ENCODE measurements at regions not wholly inside any gene's neighbourhood (a gene's known extent, or its start where the extent isn't known, plus 50 kb on each side); places are given as distances from the start of the nearest gene placed in this dataset.

DNA sequence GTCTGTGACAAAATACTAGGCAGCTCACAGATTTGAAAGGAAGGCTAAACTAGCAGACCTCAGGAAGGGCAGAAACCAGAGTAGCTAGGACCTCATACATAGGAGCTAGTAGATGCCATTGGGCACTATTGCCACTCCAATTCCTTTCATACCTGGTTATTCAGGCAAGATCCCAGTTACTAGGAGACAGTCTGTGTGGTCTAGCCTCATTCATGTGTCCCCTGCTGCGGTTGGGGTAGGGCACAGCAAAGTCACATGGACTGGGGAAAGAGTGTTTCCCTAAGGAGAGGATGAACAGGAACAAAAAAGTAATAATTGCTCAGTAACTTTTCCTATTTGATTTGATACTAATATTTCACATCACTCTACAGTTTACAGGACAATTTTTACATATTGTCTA is 204.6 kb upstream of the HEY2 start:
- H3K36me3 ChIP-seq (ENCODE audit: control insufficient read depth, insufficient read depth, low read length) = no peaks in the 10 kb centered on the region
- TF ChIP-seq, protein P1, sequence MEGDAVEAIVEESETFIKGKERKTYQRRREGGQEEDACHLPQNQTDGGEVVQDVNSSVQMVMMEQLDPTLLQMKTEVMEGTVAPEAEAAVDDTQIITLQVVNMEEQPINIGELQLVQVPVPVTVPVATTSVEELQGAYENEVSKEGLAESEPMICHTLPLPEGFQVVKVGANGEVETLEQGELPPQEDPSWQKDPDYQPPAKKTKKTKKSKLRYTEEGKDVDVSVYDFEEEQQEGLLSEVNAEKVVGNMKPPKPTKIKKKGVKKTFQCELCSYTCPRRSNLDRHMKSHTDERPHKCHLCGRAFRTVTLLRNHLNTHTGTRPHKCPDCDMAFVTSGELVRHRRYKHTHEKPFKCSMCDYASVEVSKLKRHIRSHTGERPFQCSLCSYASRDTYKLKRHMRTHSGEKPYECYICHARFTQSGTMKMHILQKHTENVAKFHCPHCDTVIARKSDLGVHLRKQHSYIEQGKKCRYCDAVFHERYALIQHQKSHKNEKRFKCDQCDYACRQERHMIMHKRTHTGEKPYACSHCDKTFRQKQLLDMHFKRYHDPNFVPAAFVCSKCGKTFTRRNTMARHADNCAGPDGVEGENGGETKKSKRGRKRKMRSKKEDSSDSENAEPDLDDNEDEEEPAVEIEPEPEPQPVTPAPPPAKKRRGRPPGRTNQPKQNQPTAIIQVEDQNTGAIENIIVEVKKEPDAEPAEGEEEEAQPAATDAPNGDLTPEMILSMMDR (IDR thresholded peaks at IDR 0.05; ENCODE audit: insufficient read depth, low read depth, low read length) = no peak
- DNase-seq (ENCODE audit: low read depth) = no peak
- ChIA-PET CTCF (no interaction called here), POLR2A (no interaction called here)
- no peak overlapping the region for H3K4me3 ChIP-seq (ENCODE audit: low read depth, low read length)
- no peaks in the 10 kb centered on the region for H3K27me3 ChIP-seq (ENCODE audit: control insufficient read depth, insufficient read depth, low read length)

DNA sequence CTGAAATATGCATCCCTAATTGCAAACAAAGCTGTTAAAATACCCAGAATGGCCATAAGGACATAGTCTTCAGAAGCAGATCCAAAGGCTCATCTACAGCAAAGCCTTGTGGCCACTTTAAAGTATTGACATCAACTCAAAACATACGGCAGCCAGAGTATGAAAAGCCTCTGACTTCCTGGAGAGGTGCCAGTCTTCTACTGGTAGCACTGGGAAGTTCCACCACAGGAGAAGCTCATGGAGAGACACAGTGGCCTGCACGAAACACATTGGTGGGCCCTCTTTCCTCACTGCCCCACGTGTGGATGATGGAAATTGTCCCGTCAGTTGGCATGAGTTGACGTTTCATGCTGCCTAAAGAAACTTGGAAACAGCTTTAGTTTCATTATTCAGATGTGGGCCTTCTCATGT is 202.6 kb upstream of the HEY2 start:
- no peaks in the 10 kb centered on the region for H3K36me3 ChIP-seq (ENCODE audit: control insufficient read depth, insufficient read depth, low read length)
- no peaks in the 10 kb centered on the region for H3K27me3 ChIP-seq (ENCODE audit: control insufficient read depth, insufficient read depth, low read length)
- DNase-seq (ENCODE audit: low read depth) = no peak
- TF ChIP-seq, protein P1 (IDR thresholded peaks at IDR 0.05; ENCODE audit: insufficient read depth, low read depth, low read length) = no peak
- H3K4me3 ChIP-seq (ENCODE audit: low read depth, low read length) = no peak overlapping the region
- ChIA-PET POLR2A (no interaction called here), CTCF (interaction anchor here (0.9 kb wide), 1 partner anchor 11 kb away, joined by 3 read pairs; no protein-coding TSS in a partner anchor)

DNA sequence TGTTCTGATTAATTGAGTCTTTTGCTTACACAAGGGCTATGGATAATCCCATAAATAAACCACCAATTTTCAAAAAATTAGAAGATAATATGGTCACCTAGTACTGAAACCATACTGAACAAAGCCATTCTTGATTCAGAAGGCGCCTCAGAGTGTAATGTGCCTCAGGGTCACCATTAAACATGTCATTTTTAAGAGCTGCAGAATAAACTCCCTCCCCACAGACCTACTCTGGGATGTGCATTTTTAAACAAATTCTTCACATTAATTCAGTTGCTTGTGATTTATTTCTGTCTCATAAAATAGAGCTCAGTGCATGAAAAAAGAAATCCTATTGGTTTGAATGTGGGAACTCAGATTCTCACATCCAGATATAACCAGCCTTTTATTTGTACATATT is 202.1 kb upstream of the HEY2 start:
- ChIA-PET POLR2A (no interaction called here), CTCF (no interaction called here)
- DNase-seq (ENCODE audit: low read depth) = no peak
- Histone ChIP-seq H3K36me3 (ENCODE audit: control insufficient read depth, insufficient read depth, low read length) (no peaks in the 10 kb centered on the region), H3K4me3 (ENCODE audit: low read depth, low read length) (no peak overlapping the region), H3K27me3 (ENCODE audit: control insufficient read depth, insufficient read depth, low read length) (no peaks in the 10 kb centered on the region)
- TF ChIP-seq, protein P1 (IDR thresholded peaks at IDR 0.05; ENCODE audit: insufficient read depth, low read depth, low read length) = no peak

DNA sequence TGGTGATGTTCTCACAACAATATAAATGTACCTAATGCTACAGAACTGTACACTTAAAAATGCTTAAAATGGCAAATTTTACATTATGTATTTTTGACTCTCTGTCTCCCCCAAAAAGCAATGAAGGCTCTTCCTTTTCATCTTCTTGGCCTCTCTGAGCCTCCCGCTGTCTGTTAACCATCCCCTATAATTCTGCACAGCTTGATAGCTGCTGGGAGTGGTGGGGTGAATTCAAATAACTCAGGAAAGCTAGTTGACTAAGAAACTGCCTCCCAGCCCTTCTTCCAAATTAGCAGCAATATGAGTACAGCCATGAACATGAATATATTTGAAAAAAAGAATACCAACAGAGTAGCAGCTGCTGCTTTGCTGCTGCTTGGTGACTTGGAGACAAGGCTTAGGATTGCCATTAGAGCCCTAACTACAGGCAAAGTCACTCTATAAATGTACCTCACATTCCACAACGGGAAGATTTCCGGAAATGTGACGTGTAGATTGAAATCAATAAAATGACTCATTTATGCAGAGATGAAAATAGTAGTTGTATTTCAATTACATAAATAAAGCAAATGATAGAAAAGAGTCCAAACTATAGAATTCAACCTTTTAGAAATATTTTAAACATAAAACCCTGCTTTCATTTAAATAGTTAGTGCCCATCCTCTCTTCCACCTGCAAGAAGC is 200.1 kb upstream of the HEY2 start:
- CTCF ChIA-PET = no interaction called here

DNA sequence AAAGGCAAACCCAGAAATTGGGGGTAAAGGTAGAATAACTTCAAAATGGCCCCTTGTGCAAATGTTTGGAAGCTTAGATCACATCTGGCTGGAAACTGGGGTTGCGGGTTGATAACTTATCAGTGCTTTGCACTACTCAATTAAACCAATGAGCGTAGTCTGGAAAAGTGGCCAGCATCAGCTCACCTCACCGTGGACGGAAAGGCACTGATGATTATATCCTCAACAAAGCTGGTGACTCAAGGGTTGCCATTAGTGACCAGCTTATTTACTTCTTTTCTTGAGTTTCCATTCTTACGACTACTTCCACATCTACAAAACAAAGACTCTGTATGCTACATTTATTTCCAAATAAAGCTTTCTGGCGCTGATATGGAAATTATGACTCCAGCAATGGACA is 198.5 kb upstream of the HEY2 start:
- DNase-seq (ENCODE audit: low read depth) = no peak
- CTCF ChIA-PET = no interaction called here

More for the DNA sequence above, 200.1 kb upstream of the HEY2 start:
- POLR2A ChIA-PET = no interaction called here
- no peaks in the 10 kb centered on the region for H3K27me3 ChIP-seq (ENCODE audit: control insufficient read depth, insufficient read depth, low read length)
- TF ChIP-seq, protein P1 (IDR thresholded peaks at IDR 0.05; ENCODE audit: insufficient read depth, low read depth, low read length) = no peak
- H3K4me3 ChIP-seq (ENCODE audit: low read depth, low read length) = no peak overlapping the region
- H3K36me3 ChIP-seq (ENCODE audit: control insufficient read depth, insufficient read depth, low read length) = no peaks in the 10 kb centered on the region
- DNase-seq (ENCODE audit: low read depth) = no peak

More for the DNA sequence above, 198.5 kb upstream of the HEY2 start:
- H3K27me3 ChIP-seq (ENCODE audit: control insufficient read depth, insufficient read depth, low read length) = no peaks in the 10 kb centered on the region
- no peaks in the 10 kb centered on the region for H3K36me3 ChIP-seq (ENCODE audit: control insufficient read depth, insufficient read depth, low read length)
- H3K4me3 ChIP-seq (ENCODE audit: low read depth, low read length) = no peak overlapping the region
- POLR2A ChIA-PET = no interaction called here
- TF ChIP-seq, protein P1 (IDR thresholded peaks at IDR 0.05; ENCODE audit: insufficient read depth, low read depth, low read length) = no peak
